ENCODE measurements at regions not wholly inside any gene's neighbourhood (a gene's known extent, or its start where the extent isn't known, plus 50 kb on each side); places are given as distances from the start of the nearest gene placed in this dataset.

GRCh38 chr2:40564184-40564583 lies 112.3 kb upstream of the SLC8A1 start:
- no peaks in the 10 kb centered on the region for H3K27me3 ChIP-seq (ENCODE audit: insufficient read depth, low read length)
- 47% methylated on average over 2 of the region's 2 CpGs for WGBS
- no peaks in the 10 kb centered on the region for H3K36me3 ChIP-seq (ENCODE audit: insufficient read depth, low read length)
- no peak overlapping the region for H3K27ac ChIP-seq (ENCODE audit: low read depth, low read length)
- no peak overlapping the region for H3K9ac ChIP-seq (ENCODE audit: low read depth, low read length)
- H3K4me3 ChIP-seq (ENCODE audit: low read length) = no peak overlapping the region
- no peaks in the 10 kb centered on the region for H3K9me3 ChIP-seq (ENCODE audit: insufficient read depth, low read depth, low read length)
- H3K4me1 ChIP-seq (ENCODE audit: insufficient read depth, low read length) = no peaks in the 10 kb centered on the region

- WGBS = 100% methylated on average over 1 of the region's 1 CpG
These were observed 127.4 kb upstream of the SLC8A1 start for GRCh38 chr2:40579247-40579646.

GRCh38 chr2:40584432-40584831 lies 132.5 kb upstream of the SLC8A1 start:
- no peak overlapping the region for H3K4me3 ChIP-seq (ENCODE audit: low read length)
- no peak overlapping the region for H3K27ac ChIP-seq (ENCODE audit: low read depth, low read length)
- H3K9me3 ChIP-seq (ENCODE audit: insufficient read depth, low read depth, low read length) = no peaks in the 10 kb centered on the region
- no peak overlapping the region for H3K9ac ChIP-seq (ENCODE audit: low read depth, low read length)
- H3K36me3 ChIP-seq (ENCODE audit: insufficient read depth, low read length) = no peaks in the 10 kb centered on the region
- WGBS = 100% methylated on average over 1 of the region's 2 CpGs
- H3K4me1 ChIP-seq (ENCODE audit: insufficient read depth, low read length) = no peaks in the 10 kb centered on the region
- no peaks in the 10 kb centered on the region for H3K27me3 ChIP-seq (ENCODE audit: insufficient read depth, low read length)

More at GRCh38 chr2:40579247-40579646, 127.4 kb upstream of the SLC8A1 start:
- Histone ChIP-seq H3K27ac (ENCODE audit: low read depth, low read length) (no peak overlapping the region), H3K9ac (ENCODE audit: low read depth, low read length) (no peak overlapping the region), H3K4me1 (ENCODE audit: insufficient read depth, low read length) (no peaks in the 10 kb centered on the region), H3K9me3 (ENCODE audit: insufficient read depth, low read depth, low read length) (no peaks in the 10 kb centered on the region), H3K36me3 (ENCODE audit: insufficient read depth, low read length) (no peaks in the 10 kb centered on the region), H3K27me3 (ENCODE audit: insufficient read depth, low read length) (no peaks in the 10 kb centered on the region), H3K4me3 (ENCODE audit: low read length) (no peak overlapping the region)

GRCh38 chr2:40591774-40592173 lies 139.9 kb upstream of the SLC8A1 start:
- H3K9ac ChIP-seq (ENCODE audit: low read depth, low read length) = peak overlapping the region; percentile 11; the same call in 1 of the 2 replicates
- 94% methylated on average over 3 of the region's 3 CpGs for WGBS
- no peak overlapping the region for H3K4me3 ChIP-seq (ENCODE audit: low read length)

GRCh38 chr2:40592218-40592617 lies 140.3 kb upstream of the SLC8A1 start:
- no peaks in the 10 kb centered on the region for H3K27me3 ChIP-seq (ENCODE audit: insufficient read depth, low read length)
- H3K9me3 ChIP-seq (ENCODE audit: insufficient read depth, low read depth, low read length) = no peaks in the 10 kb centered on the region
- H3K4me1 ChIP-seq (ENCODE audit: insufficient read depth, low read length) = peaks cover 8% of the 10 kb centered on the region; the same call in 1 of the 2 replicates
- no peak overlapping the region for H3K4me3 ChIP-seq (ENCODE audit: low read length)
- H3K36me3 ChIP-seq (ENCODE audit: insufficient read depth, low read length) = no peaks in the 10 kb centered on the region
- 59% methylated on average over 2 of the region's 2 CpGs for WGBS
- H3K27ac ChIP-seq (ENCODE audit: low read depth, low read length) = no peak overlapping the region; the same call in 1 of the 2 replicates
- peak overlapping the region; percentile 11; the same call in 1 of the 2 replicates for H3K9ac ChIP-seq (ENCODE audit: low read depth, low read length)

More at GRCh38 chr2:40591774-40592173, 139.9 kb upstream of the SLC8A1 start:
- H3K27ac ChIP-seq (ENCODE audit: low read depth, low read length) = no peak overlapping the region; the same call in 1 of the 2 replicates
- no peaks in the 10 kb centered on the region for H3K27me3 ChIP-seq (ENCODE audit: insufficient read depth, low read length)
- no peaks in the 10 kb centered on the region for H3K9me3 ChIP-seq (ENCODE audit: insufficient read depth, low read depth, low read length)
- peaks cover 8% of the 10 kb centered on the region; the same call in 1 of the 2 replicates for H3K4me1 ChIP-seq (ENCODE audit: insufficient read depth, low read length)
- no peaks in the 10 kb centered on the region for H3K36me3 ChIP-seq (ENCODE audit: insufficient read depth, low read length)

- Histone ChIP-seq H3K9me3 (ENCODE audit: insufficient read depth, low read depth, low read length) (no peaks in the 10 kb centered on the region), H3K27ac (ENCODE audit: low read depth, low read length) (no peak overlapping the region), H3K36me3 (ENCODE audit: insufficient read depth, low read length) (no peaks in the 10 kb centered on the region), H3K9ac (ENCODE audit: low read depth, low read length) (no peak overlapping the region), H3K4me3 (ENCODE audit: low read length) (no peak overlapping the region), H3K4me1 (ENCODE audit: insufficient read depth, low read length) (no peaks in the 10 kb centered on the region), H3K27me3 (ENCODE audit: insufficient read depth, low read length) (no peaks in the 10 kb centered on the region)
- WGBS = 87% methylated on average over 3 of the region's 4 CpGs
These were observed 155.0 kb upstream of the SLC8A1 start for GRCh38 chr2:40606862-40607261.

GRCh38 chr2:40611196-40611595 lies 159.3 kb upstream of the SLC8A1 start:
- Histone ChIP-seq H3K9me3 (ENCODE audit: insufficient read depth, low read depth, low read length) (0 out of 2 replicates have a peak, but pooled peaks cover 5% of the 10 kb centered on the region), H3K27me3 (ENCODE audit: insufficient read depth, low read length) (no peaks in the 10 kb centered on the region), H3K27ac (ENCODE audit: low read depth, low read length) (no peak overlapping the region), H3K4me3 (ENCODE audit: low read length) (no peak overlapping the region), H3K9ac (ENCODE audit: low read depth, low read length) (no peak overlapping the region), H3K4me1 (ENCODE audit: insufficient read depth, low read length) (no peaks in the 10 kb centered on the region), H3K36me3 (ENCODE audit: insufficient read depth, low read length) (no peaks in the 10 kb centered on the region)
- 96% methylated on average over 3 of the region's 4 CpGs for WGBS

- Histone ChIP-seq H3K36me3 (ENCODE audit: insufficient read depth, low read length) (no peaks in the 10 kb centered on the region), H3K27me3 (ENCODE audit: insufficient read depth, low read length) (no peaks in the 10 kb centered on the region), H3K4me1 (ENCODE audit: insufficient read depth, low read length) (no peaks in the 10 kb centered on the region), H3K4me3 (ENCODE audit: low read length) (no peak overlapping the region), H3K9me3 (ENCODE audit: insufficient read depth, low read depth, low read length) (no peaks in the 10 kb centered on the region), H3K27ac (ENCODE audit: low read depth, low read length) (no peak overlapping the region), H3K9ac (ENCODE audit: low read depth, low read length) (no peak overlapping the region)
- 100% methylated on average over 1 of the region's 3 CpGs for WGBS
These were observed 174.0 kb upstream of the SLC8A1 start for GRCh38 chr2:40625849-40626248.

- WGBS = no CpG with 5 or more reads among the region's 3 CpGs
These were observed 176.7 kb upstream of the SLC8A1 start for GRCh38 chr2:40628556-40628955.

GRCh38 chr2:40629768-40630434 lies 178.0 kb upstream of the SLC8A1 start:
- Histone ChIP-seq H3K27ac (ENCODE audit: low read depth, low read length) (no peak overlapping the region), H3K4me3 (ENCODE audit: low read length) (no peak overlapping the region), H3K36me3 (ENCODE audit: insufficient read depth, low read length) (no peaks in the 10 kb centered on the region), H3K27me3 (ENCODE audit: insufficient read depth, low read length) (no peaks in the 10 kb centered on the region), H3K9ac (ENCODE audit: low read depth, low read length) (no peak overlapping the region), H3K9me3 (ENCODE audit: insufficient read depth, low read depth, low read length) (no peaks in the 10 kb centered on the region), H3K4me1 (ENCODE audit: insufficient read depth, low read length) (no peaks in the 10 kb centered on the region)
- 93% methylated on average over 4 of the region's 4 CpGs for WGBS

More at GRCh38 chr2:40628556-40628955, 176.7 kb upstream of the SLC8A1 start:
- H3K27ac ChIP-seq (ENCODE audit: low read depth, low read length) = no peak overlapping the region
- no peaks in the 10 kb centered on the region for H3K9me3 ChIP-seq (ENCODE audit: insufficient read depth, low read depth, low read length)
- no peaks in the 10 kb centered on the region for H3K27me3 ChIP-seq (ENCODE audit: insufficient read depth, low read length)
- no peak overlapping the region for H3K4me3 ChIP-seq (ENCODE audit: low read length)
- H3K4me1 ChIP-seq (ENCODE audit: insufficient read depth, low read length) = no peaks in the 10 kb centered on the region
- H3K9ac ChIP-seq (ENCODE audit: low read depth, low read length) = no peak overlapping the region
- no peaks in the 10 kb centered on the region for H3K36me3 ChIP-seq (ENCODE audit: insufficient read depth, low read length)

- no peaks in the 10 kb centered on the region for H3K36me3 ChIP-seq (ENCODE audit: insufficient read depth, low read length)
- no peak overlapping the region for H3K9ac ChIP-seq (ENCODE audit: low read depth, low read length)
- WGBS = 97% methylated on average over 4 of the region's 4 CpGs
- no peaks in the 10 kb centered on the region for H3K27me3 ChIP-seq (ENCODE audit: insufficient read depth, low read length)
- H3K4me3 ChIP-seq (ENCODE audit: low read length) = no peak overlapping the region
- H3K9me3 ChIP-seq (ENCODE audit: insufficient read depth, low read depth, low read length) = no peaks in the 10 kb centered on the region
- no peak overlapping the region for H3K27ac ChIP-seq (ENCODE audit: low read depth, low read length)
- H3K4me1 ChIP-seq (ENCODE audit: insufficient read depth, low read length) = no peaks in the 10 kb centered on the region
These were observed 187.4 kb upstream of the SLC8A1 start for GRCh38 chr2:40639320-40639719.

Measured in HUES64 (cell line).